GM18502 (cell line): ENCODE measurements at regions not wholly inside any gene's neighbourhood (a gene's known extent, or its start where the extent isn't known, plus 50 kb on each side); places are given as distances from the start of the nearest gene placed in this dataset.
"Not testable (repeated sequence)": the region's sequence is repeated elsewhere in the genome, so short reads cannot be mapped to it uniquely, and the experiment has no call there.

Experiments used
- ATAC-seq: cut with Tn5 transposase; IDR thresholded peaks from one replicate; pipeline ENCODE4 v1.9.1; 2021; ENCODE audit warnings: mild to moderate bottlenecking; ENCODE audit not compliant: unreplicated experiment, poor library complexity

DNA sequence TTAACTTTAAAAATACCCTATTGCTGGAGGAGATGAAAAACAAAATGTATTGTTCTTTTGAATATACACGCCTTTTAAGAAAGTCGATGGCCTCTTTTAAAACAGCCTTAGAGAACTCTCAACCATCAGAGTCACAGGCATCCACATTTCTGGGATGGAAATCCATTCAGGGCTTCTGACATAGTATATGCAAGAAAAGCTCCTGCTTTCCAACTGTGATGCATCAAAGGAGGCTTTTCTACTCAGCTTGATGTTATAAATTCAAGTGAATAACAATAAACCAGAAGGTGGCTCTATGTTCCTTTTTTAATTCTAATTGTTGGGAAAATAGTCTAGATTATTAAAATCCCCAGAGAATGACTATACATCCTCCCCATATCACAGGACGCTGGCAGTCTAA lies 398.8 kb upstream of the CXADR start:
- ATAC-seq, result no peak

DNA sequence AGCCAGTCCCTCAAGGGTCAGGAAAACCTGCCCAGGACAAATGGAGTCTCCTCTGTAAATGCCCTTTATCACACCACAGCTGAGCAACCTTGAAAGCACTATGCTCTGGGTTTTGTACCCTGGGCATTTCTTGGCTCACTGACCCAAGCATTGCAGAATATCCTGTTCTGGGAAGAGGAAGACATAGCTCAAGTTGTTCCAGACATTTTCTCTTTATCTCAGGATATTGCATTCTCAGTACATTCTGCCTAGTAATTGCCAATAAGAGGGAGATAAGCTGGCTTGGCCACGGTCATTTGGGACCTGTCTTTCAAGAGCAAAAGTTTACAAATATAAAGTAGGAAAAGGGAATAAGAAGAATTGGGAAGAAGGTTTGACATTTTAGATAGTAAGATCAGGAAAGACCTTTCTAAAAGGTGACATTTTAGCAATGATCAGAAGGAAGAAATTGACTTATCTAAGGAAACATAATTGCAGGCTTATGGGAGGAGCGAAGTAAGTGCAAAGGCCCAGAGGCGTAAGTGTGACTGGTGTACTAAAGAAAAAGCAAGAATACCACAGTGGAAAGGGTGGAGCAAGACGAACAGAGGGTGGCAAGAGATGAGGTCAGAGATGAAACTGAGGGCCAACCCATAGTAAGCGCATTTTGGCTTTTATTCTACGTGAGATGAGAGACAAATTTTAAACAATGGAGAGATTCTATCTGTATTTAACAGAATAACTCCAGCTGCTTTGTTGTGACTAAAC lies 394.0 kb upstream of the CXADR start:
- no peak for ATAC-seq

DNA sequence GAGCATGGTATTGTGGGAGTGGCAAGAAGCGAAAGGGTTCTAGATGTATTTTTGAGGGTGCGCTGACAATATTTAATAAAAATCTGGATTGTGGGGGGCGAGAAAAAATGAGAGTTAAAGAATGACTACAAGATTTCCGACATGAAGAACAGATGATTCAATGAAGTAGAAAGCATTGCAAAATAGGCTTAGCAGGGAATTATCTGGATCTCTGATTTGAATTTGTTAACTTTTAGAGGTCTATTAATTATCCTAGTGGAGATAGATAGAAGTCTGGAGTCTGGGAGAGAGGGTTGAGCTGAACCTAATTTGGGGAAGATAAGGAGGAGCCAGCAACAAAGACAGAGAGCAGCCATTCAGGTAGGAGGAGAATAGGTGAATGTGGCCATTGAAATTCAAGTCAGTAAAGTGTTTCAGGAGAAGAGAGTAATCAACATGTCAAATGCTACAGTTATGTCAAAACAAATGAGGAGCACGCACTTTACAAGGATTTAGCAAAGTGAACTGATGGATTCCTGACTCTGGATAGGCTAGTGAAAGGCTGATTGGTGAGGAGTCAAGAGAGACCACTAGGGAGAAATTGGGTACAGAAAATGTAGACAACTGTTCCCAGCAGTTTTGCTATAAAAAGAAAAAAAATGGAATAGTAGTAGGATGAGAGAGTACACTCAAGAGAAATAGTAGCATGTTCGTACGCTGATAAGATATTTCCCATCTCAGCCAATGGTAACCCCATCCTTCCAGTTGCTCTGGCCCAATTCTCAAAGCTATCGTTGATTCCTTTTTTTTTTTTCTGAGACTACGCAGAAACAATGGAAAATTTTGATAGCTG lies 393.2 kb upstream of the CXADR start:
- ATAC-seq, result no peak

DNA sequence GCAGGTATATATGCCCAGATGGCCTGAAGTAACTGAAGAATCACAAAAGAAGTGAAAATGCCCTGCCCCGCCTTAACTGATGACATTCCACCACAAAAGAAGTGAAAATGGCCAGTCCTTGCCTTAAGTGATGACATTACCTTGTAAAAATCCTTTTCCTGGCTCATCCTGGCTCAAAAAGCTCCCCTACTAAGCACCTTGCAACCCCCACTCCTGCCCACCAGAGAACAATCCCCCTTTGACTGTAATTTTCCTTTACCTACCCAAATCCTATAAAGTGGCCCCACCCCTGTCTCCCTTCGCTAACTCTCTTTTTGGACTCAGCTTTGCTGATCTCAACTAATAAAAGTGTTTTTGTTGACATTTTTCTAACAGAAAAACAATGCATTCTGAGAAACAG lies 385.4 kb upstream of the CXADR start:
- ATAC-seq, result not testable (repeated sequence)

DNA sequence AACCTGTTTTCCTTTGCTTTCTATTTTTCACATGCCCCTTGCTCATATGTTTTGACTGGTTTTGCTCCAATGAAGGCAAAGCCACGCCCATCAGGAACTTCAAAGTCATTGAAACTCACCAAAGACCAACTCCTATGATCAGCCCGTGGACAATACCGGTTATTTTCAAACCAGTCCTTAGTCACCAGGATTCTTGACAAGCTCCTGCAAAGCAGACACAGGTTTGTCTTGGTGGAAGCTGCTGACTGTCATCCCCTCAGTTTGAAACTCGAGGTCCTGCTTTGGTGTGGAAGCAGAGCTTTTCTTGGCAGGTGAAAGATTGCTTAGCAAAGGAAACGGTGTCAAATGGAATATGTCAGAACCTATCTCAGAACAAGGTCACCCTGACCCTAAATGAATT lies 384.7 kb upstream of the CXADR start:
- no peak for ATAC-seq

DNA sequence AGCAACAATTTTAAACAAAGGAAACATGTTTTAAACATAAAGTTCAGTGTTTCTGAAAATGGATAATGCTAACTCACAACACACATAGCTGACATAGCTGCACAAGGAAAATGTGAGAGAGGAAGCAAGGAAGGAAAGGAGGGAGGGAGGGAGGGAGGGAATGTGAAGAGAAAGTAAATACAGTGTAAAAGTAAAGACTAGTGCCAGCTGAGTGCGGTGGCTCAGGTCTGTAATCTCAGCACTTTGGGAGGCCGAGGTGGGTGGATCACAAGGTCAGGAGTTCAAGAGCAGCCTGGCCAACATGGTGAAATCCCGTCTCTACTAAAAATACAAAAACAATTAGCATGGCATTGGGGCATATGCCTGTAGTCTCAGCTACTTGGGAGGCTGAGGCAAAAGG lies 373.7 kb upstream of the CXADR start:
- not testable (repeated sequence) for ATAC-seq

DNA sequence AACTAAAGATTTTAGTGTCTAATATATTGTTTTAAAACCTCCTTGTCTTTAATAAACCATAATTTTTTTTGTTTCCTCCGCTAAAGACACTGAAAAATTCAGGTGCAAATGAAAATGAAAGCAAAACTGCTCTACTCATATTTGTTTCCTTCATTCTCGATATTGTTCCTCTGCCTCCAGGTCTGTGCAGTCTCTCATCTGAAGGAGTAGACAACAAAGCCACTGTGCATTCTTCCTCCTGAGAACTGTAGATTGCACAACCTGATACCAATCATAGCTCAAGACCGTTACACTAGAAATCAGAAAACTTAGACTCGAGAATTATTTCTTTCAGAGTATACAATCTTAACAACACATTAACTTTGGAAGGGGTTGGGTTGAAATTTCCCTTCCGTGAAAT lies 373.1 kb upstream of the CXADR start:
- no peak for ATAC-seq

DNA sequence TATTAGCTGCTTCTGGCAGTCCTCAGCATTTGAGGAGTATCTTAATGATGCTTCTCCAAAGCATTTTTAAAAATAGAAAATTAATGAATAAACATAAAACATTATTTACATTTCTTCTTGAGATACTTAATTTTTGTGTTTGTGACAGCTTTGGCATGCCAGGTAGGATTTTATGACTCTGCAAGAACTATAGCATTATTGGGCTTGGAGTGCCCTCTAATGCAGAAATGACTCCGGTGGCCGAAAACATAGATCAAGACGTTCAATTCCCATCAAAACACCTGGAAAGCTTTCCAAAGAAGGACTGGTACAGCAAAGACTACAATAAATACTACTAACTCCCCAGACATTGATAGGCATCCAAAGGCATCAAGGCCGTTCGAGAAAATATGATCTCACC lies 366.4 kb upstream of the CXADR start:
- ATAC-seq, result no peak

DNA sequence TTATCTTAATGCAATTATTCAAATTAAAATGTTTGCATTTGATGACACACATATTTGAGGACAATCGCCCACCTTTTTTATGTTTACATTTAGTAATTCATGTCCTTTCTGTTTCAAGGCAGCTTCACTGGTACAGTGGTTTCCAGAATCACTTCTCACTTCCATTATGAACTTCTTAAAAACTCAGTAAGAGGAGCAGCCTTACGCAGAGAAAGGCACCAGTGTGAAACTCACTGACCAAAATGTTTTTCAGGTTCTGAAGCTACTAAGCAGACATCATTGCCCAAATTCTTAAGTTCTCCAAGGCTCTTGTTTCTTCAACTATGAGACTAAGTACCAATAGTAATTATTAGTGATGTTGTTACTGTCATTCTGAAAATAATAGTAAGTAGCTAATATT lies 353.1 kb upstream of the CXADR start:
- ATAC-seq, result no peak

DNA sequence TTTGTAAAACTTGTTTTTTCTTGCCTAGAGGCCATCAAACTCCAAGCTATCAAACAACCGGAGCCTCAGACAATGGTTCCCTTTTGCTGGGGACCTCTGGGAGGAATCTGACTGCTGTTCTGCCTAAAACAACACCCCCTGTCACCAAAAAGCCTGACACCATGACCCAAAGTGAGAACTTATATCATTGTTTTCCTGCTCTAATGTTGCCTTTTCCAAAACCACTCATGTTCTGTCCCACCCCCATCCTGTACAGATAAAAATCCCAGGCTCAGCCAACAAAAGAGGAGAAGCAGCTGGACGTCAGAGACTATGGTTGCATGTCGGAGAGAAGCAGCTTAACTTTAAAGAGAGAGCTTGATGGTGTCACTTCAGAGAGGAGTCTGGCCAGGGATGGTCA lies 327.2 kb upstream of the CXADR start:
- no peak for ATAC-seq

DNA sequence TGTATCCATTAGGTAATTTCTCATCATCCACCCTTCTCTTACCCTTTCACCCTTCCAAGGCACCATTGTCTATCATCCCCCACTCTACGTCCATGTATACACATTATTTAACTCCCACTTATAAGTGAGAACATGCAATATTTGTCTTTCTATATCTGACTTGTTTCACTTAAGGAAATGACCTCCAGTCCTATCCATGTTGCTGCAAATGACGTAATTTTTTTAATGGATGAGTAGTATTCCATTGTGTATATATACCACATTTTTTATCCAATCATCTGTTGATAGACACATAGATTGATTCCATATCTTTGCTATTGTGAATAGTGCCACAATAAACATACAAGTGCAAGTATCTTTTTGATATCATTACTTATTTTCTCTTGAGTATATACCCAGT lies 322.9 kb upstream of the CXADR start:
- no peak for ATAC-seq

DNA sequence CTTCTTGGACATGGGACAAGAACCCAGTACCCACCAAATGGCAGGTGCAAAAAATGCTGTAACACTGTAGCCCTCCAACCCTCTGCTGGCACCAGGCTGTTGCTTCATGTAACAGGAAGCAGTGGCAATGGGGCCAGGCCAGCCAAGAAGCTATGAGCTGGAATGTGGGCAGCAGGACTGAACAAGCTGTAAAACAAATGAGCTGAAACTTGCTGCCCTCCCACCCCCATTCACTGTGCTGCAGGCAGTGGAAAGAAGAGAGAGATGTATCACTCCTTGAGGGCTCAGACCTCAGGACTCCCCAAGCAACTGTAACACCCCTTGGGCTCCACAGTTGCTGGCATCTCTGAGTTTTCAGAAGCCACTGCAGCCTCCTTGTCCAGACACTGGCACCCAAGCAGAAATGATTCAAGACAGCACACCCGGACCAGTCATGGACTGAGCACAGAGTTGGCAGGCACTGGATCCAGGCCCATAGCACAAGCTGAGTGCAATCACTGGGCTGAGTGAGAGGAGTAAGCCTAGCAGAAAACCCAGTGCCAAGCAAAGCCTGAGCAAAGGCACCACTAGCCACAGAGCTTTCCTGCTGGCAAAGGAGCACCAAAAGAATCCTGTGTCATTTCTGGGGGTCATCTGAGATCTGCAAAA lies 321.4 kb upstream of the CXADR start:
- no peak for ATAC-seq

DNA sequence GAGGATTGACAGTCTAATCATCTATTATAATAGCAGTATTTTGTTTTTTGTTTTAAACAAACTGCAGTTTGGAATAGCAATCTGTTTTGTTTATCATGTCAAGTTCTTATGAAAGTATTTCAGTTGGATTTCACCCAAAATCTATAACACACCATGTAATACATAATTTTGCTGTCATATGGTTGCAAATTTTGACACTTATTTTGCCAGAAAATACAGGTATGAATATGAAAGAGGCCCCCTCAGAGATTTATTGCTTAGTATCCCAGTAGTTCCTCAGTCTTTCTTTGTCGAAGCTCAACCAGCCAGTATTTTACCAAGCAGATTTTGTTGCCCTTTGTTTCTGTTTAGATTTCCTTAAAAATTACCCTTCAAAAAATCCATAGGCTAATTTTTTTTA lies 317.5 kb upstream of the CXADR start:
- ATAC-seq, result no peak

DNA sequence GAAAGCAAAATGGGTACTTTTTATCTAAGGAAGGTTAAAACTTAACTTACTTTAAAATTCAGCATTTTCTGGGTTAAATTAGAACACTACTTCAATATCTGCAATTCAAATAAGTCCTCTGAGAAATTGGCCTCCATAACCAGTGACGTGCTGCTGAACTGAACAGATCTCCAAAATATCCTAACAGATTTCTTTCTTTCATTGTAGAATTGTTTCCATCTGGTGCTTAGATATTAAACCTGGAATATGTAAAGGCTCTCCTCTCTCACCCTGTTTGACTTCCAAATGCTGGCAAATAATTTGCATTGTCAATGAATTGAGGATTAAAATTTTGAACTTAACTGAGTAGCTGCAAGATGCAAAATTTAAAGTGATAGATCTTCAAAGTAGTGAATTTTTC lies 316.9 kb upstream of the CXADR start:
- ATAC-seq, result no peak

DNA sequence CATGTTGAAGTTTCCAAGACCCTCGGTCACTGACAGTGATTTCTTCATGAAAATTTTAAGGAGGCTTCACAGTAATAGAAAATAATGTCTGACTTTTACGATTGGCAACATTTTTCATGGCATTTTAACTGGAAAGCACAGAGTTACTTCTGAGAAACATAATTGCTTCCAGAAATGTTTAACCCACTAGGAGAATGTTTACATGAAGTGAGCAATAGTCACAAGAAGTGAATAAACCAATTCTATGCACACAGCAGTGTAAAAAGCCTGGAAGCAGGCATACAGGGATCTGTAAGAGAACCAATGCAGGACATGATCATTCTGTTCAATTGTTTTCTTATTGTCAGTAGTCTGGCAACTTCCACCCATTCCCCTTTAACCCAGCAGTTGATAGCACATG lies 316.2 kb upstream of the CXADR start:
- ATAC-seq, result no peak

DNA sequence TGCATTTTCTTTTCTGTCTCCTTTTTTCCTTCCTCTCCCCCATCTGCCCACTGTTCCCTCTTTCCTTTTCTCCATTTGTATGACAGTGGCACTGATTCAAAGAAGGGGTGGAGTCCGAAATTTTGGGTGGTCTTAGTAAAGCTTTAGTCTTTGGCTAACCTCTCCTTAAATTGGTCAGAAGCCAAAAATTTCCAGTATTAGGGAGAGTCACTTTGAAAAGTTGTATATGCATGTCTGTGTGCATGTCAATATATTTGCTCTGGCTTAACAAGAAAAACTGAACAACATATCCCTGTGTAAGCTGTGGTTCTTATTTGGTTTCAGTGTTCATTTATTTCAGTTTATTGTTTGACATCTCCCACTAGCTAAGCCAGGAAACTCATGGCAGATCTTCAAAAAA lies 314.8 kb upstream of the CXADR start:
- ATAC-seq, result no peak

DNA sequence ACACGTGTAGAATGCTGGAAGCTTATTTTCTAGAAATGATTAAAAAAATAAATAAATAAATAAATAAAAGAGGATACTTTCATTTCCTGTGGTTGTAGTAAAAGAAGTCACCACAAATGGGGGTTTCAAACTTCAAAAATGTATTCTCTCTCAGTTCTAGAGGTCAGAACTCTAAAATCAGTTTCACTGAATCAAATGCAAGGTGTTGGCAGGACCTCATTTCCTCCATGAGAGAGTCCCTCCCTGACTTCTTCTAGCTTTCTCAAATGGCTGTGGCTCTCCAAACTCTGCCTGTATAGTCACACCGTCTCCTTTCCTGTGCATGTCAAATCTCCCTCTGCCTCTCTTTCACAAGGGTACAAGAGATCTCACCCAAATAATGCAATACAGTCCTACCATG lies 312.6 kb upstream of the CXADR start:
- ATAC-seq, result no peak

DNA sequence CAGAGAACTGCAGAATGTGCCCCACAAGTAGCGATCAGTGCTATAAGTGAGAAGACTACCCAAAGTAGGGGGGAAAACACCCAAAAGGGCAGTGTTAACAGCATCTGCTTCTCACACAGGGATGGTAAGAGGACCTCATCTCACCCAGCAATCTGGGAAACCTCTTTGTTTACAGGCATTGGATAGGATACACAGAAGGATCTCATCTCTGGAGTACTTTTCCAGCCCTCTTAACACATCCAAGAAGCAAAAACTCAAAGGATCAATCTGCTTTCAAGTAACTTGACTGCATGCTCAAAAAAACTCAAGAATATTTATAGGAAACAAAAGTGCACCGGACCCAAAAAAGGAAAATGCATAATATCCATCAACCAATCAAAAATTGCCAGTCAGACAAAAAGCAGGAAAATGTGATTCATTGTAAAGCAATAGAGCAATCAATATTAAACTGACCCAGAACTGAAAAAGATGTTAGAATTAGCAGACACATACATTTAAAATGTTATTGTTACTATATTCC lies 311.0 kb upstream of the CXADR start:
- ATAC-seq, result no peak

DNA sequence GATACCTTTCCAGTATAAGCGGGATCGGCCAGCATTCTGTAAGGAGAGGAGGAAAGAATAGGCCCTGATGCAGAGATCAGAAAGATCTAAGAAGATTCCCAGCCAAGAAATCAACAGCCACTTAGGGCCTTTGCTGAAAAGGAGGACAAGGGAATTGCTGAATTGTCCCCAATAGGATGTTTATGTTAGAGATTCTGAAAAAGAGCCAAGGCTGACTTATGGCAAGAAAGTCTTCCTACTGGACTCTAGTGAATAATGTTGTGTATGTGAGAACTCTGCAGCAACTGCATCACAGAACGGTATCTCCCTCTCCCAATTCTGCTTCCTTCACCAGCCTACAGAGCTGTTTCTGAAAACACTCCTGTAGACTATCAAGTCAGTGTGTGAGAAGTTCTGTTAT lies 298.0 kb upstream of the CXADR start:
- ATAC-seq, result no peak

DNA sequence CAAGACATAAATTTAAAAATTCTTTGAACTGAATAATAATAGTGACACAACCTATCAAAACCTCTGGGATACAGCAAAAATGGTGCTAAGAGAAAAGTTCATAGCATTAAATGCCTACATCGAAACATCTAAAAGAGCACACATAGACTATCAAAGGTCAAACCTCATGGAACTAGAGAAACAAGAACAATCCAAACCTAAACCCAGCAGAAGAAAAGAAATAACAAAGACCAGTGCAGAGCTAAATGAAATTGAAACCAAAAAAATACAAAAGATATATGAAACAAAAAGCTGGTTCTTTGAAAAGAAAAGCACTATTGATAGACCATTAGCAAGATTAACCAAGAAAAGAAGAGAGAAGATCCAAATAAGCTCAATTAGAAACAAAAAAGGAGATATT lies 293.8 kb upstream of the CXADR start:
- ATAC-seq, result not testable (repeated sequence)

DNA sequence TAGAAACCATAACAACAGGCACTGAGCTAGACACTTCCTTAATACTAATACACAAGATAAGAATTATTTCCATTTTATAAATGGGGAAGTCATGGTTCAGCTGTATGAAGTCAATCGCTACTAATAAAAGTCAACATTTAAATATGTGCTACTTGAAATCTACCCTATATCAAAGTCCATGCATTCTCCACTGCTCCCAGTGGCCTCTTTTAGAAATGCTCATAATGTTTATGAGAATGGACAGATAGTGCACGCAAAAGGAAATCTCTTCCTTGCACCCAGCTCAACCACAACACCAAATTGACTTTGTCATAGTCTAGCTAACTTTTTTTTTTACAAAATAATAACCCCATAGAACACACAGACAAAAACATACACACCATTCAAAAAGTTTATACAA lies 281.7 kb upstream of the CXADR start:
- ATAC-seq, result no peak
